Ovary (tissue), 7 donors: ENCODE measurements at regions not wholly inside any gene's neighbourhood (a gene's known extent, or its start where the extent isn't known, plus 50 kb on each side); places are given as distances from the start of the nearest gene placed in this dataset.

Experiments
- DNase-seq, 5 donors: peaks; one replicate each; pipeline ENCODE4 v3.0.0-alpha.2; 2019 to 2020
- H3K27ac ChIP-seq, 2 donors: fragments of 200-600 bp; one replicate each; pipeline versions ENCODE4 v1.5.1 to v1.8.0; 2019 to 2022
- H3K27me3 ChIP-seq: fragments of 200-600 bp; one replicate; pipeline ENCODE4 v1.8.0; 2022
- H3K36me3 ChIP-seq: fragments of 200-600 bp; sonication (generic); one replicate; pipeline ENCODE4 v1.5.1; 2019
- H3K4me1 ChIP-seq: one replicate; pipeline ENCODE4 v1.8.1; 2013; ENCODE audit warnings: mild to moderate bottlenecking, moderate library complexity; ENCODE audit not compliant: insufficient read depth
- H3K4me3 ChIP-seq: fragments of 200-600 bp; sonication (generic); one replicate; pipeline ENCODE4 v1.5.1; 2017
- H3K9me3 ChIP-seq, 2 donors: fragments of 200-600 bp in 1 of 2; sonication (generic) in 1 of 2; one replicate each; pipeline versions ENCODE4 v1.5.1 to v1.8.1; 2013 to 2019; ENCODE audit warnings: mild to moderate bottlenecking in 1 of 2, moderate library complexity in 1 of 2
- CTCF ChIP-seq, 3 donors: fragments of 450-650 bp in 2 of 3; fragments of 200-600 bp in 1 of 3; IDR thresholded peaks; one replicate each; pipeline versions ENCODE4 v1.5.1 to v1.8.0; 2016 to 2022; ENCODE audit warnings: antibody characterized with exemption in 3 of 3, mild to moderate bottlenecking in 1 of 3
- EP300 ChIP-seq: sonication (generic); formaldehyde crosslinking; IDR thresholded peaks from one replicate; pipeline ENCODE4 v1.6.1; 2017; ENCODE audit warnings: antibody characterized with exemption
- POLR2A ChIP-seq: fragments of 450-650 bp; IDR thresholded peaks from one replicate; pipeline ENCODE4 v1.6.1; 2017; ENCODE audit warnings: antibody characterized with exemption, mild to moderate bottlenecking, moderate library complexity
- WGBS, 3 donors: extraction: QIAGEN DNeasy Blood & Tissue Kit in 1 of 3; methylation state at CpG; one replicate each; pipeline versions ENCODE4 v1.1.5 to v1.1.7; 2013 to 2017; 5-methylcytosine and 5-hydroxymethylcytosine counted together
- intact Hi-C, 4 donors: fragments of 100-400 bp; cut with DNase I; formaldehyde crosslinking; loops; one replicate each; pipeline versions ENCODE4 v1.11.0 to v1.15.1; 2022 to 2023
- donor health status: DM: no; HTN: no; CAD: no; lungs with moderate emphysema.
- donor health status: DM: no; HTN: no; CAD: no.
- donor health status: Bipolar disorder and iron deficiency.
- donor health status: DM: no; HTN: no; CAD: no.
- donor health status: DM: yes; HTN: yes; CAD: no.

- intact Hi-C loops = no loop called here
- no peak overlapping the region for H3K27ac ChIP-seq
- WGBS, 3 donors = 19 to 42% (median 31%) methylated on average over 1 of the region's 1 CpG
- no peaks in the 10 kb centered on the region for H3K9me3 ChIP-seq
- TF ChIP-seq POLR2A (no peak), EP300 (no peak), CTCF (IDR thresholded peaks at IDR 0.05) (no peak)
- no peak for DNase-seq
- no peak overlapping the region for H3K4me3 ChIP-seq
- H3K36me3 ChIP-seq = no peaks in the 10 kb centered on the region
- H3K4me1 ChIP-seq = no peaks in the 10 kb centered on the region
- H3K27me3 ChIP-seq = no peaks in the 10 kb centered on the region
Measured at GRCh38 chr3:33937628-33938027, 139.2 kb downstream of the PDCD6IP start.

- Histone ChIP-seq H3K27ac (no peak overlapping the region), H3K9me3 (no peaks in the 10 kb centered on the region), H3K36me3 (no peaks in the 10 kb centered on the region), H3K27me3 (no peaks in the 10 kb centered on the region), H3K4me1 (no peaks in the 10 kb centered on the region), H3K4me3 (no peak overlapping the region)
- no peak for DNase-seq
- 68 to 70% (median 69%) methylated on average over 5 of the region's 5 CpGs for WGBS, 3 donors
- intact Hi-C loops = no loop called here
- TF ChIP-seq POLR2A = no peak
- TF ChIP-seq EP300 = no peak
- TF ChIP-seq CTCF (IDR thresholded peaks at IDR 0.05) = no peak
Measured at GRCh38 chr3:33940149-33940548, 141.7 kb downstream of the PDCD6IP start.

GRCh38 chr3:33940736-33941135 is 142.3 kb downstream of the PDCD6IP start:
- Histone ChIP-seq H3K9me3 (no peaks in the 10 kb centered on the region), H3K27ac (no peak overlapping the region), H3K36me3 (no peaks in the 10 kb centered on the region), H3K4me1 (no peaks in the 10 kb centered on the region), H3K27me3 (no peaks in the 10 kb centered on the region), H3K4me3 (no peak overlapping the region)
- intact Hi-C loops = no loop called here
- 37 to 56% (median 48%) methylated on average over 4 of the region's 4 CpGs for WGBS, 3 donors
- TF ChIP-seq EP300 (no peak), CTCF (IDR thresholded peaks at IDR 0.05) (no peak), POLR2A (no peak)
- no peak for DNase-seq

GRCh38 chr3:33941804-33942203 is 143.4 kb downstream of the PDCD6IP start:
- Histone ChIP-seq H3K4me3 (no peak overlapping the region), H3K9me3 (no peaks in the 10 kb centered on the region), H3K27ac (no peak overlapping the region), H3K4me1 (no peaks in the 10 kb centered on the region), H3K27me3 (no peaks in the 10 kb centered on the region), H3K36me3 (no peaks in the 10 kb centered on the region)
- WGBS, 3 donors = 91 to 96% (median 95%) methylated on average over 1 of the region's 1 CpG
- no peak for TF ChIP-seq POLR2A
- TF ChIP-seq EP300 = no peak
- no peak for TF ChIP-seq CTCF (IDR thresholded peaks at IDR 0.05)
- intact Hi-C loops = no loop called here
- no peak for DNase-seq
